ENCODE measurements at regions not wholly inside any gene's neighbourhood (a gene's known extent, or its start where the extent isn't known, plus 50 kb on each side); places are given as distances from the start of the nearest gene placed in this dataset.

DNA sequence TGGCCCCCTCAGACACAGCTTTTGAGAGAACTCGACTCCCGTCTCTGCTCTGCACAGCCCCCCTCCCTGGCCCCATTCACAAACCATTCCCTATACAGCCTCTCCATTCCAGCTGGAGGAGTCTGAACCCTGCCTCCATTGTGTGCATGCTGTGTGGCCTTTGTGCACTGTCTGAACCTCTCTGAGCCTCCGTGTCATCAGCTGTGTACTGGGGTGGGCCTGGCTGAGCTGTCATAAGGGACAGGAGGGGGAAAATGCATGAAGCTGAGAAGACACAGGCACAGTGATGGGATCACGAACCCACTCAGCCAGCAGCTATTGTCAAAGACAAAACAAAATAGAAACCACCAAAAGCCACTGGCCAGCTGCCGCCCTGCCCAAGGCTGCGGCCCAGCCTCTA is 130.8 kb downstream of the RFLNA start:
- no peak for TF ChIP-seq POLR2A (IDR thresholded peaks at IDR 0.05; ENCODE audit: low read depth, low read length)
- no peak for TF ChIP-seq POLR2AphosphoS5 (IDR thresholded peaks at IDR 0.05; ENCODE audit: low read depth, low read length)

All from GM12891 (cell line).